HG03575 (cell line): ENCODE measurements at regions not wholly inside any gene's neighbourhood (a gene's known extent, or its start where the extent isn't known, plus 50 kb on each side); places are given as distances from the start of the nearest gene placed in this dataset.

ENCODE experiments used
- ATAC-seq: cut with Tn5 transposase; IDR thresholded peaks from one replicate; pipeline ENCODE4 v1.9.1; 2021; ENCODE audit not compliant: unreplicated experiment, insufficient number of reproducible peaks, low FRiP score; ENCODE audit errors: extremely low read depth

- no peak for ATAC-seq
Observed at GRCh38 chr10:78956391-78956790, 112.4 kb upstream of the ZMIZ1 start.

GRCh38 chr10:78957471-78958039 lies 111.2 kb upstream of the ZMIZ1 start:
- no peak for ATAC-seq

- no peak for ATAC-seq
Observed at GRCh38 chr10:78959217-78959923, 109.4 kb upstream of the ZMIZ1 start.

GRCh38 chr10:78959924-78960285 lies 108.9 kb upstream of the ZMIZ1 start:
- ATAC-seq, result no peak

- no peak for ATAC-seq
Observed at GRCh38 chr10:78960316-78960800, 108.4 kb upstream of the ZMIZ1 start.

GRCh38 chr10:78961760-78962159 lies 107.0 kb upstream of the ZMIZ1 start:
- no peak for ATAC-seq

GRCh38 chr10:78963074-78964034 lies 105.4 kb upstream of the ZMIZ1 start:
- ATAC-seq, result no peak

GRCh38 chr10:78964274-78964951 lies 104.4 kb upstream of the ZMIZ1 start:
- ATAC-seq, result no peak

GRCh38 chr10:78964952-78965633 lies 103.7 kb upstream of the ZMIZ1 start:
- ATAC-seq, result no peak

GRCh38 chr10:78966182-78966787 lies 102.5 kb upstream of the ZMIZ1 start:
- ATAC-seq, result no peak

- ATAC-seq, result no peak
Observed at GRCh38 chr10:78966844-78967488, 101.8 kb upstream of the ZMIZ1 start.

GRCh38 chr10:78968300-78968942 lies 100.3 kb upstream of the ZMIZ1 start:
- ATAC-seq, result no peak

- no peak for ATAC-seq
Observed at GRCh38 chr10:78968943-78969342, 99.8 kb upstream of the ZMIZ1 start.

GRCh38 chr10:78969719-78970118 lies 99.0 kb upstream of the ZMIZ1 start:
- ATAC-seq, result no peak

- no peak for ATAC-seq
Observed at GRCh38 chr10:78970261-78970660, 98.5 kb upstream of the ZMIZ1 start.

GRCh38 chr10:78971094-78971682 lies 97.6 kb upstream of the ZMIZ1 start:
- no peak for ATAC-seq
